ENCODE measurements at regions not wholly inside any gene's neighbourhood (a gene's known extent, or its start where the extent isn't known, plus 50 kb on each side); places are given as distances from the start of the nearest gene placed in this dataset.

- H2AFZ ChIP-seq (ENCODE audit: low read length): no peak overlapping the region
- no peak for TF ChIP-seq CTCF (conservative IDR thresholded peaks at IDR 0.05 in 1 of 2, IDR thresholded peaks at IDR 0.05 in 1 of 2; ENCODE audit: low read depth in 1 of 2, low read length in 2 of 2)
- TF ChIP-seq EZH2 (IDR thresholded peaks at IDR 0.05; ENCODE audit: low read length, missing control alignments): no peak
- H3K4me1 ChIP-seq (ENCODE audit: control insufficient read depth, extremely low read depth, insufficient read depth, low read length): no peaks in the 10 kb centered on the region
- no peak for DNase-seq (ENCODE audit: low read depth in 2 of 2)
- H3K4me2 ChIP-seq (ENCODE audit: extremely low read depth, insufficient read depth, low read length): no peak overlapping the region
- no peak overlapping the region for H3K9ac ChIP-seq (ENCODE audit: insufficient read depth, low read length)
- no peaks in the 10 kb centered on the region for H3K36me3 ChIP-seq (ENCODE audit: control insufficient read depth, insufficient read depth, low read length)
- H3K79me2 ChIP-seq (ENCODE audit: control insufficient read depth, insufficient read depth, low read length): no peaks in the 10 kb centered on the region
- H3K9me3 ChIP-seq (ENCODE audit: control insufficient read depth, insufficient read depth, low read depth, low read length): no peaks in the 10 kb centered on the region
- no peak overlapping the region for H3K27ac ChIP-seq (ENCODE audit: insufficient read depth, low read length)
- no peaks in the 10 kb centered on the region for H4K20me1 ChIP-seq (ENCODE audit: control insufficient read depth, extremely low read depth, insufficient read depth, low read length)
- no peaks in the 10 kb centered on the region for H3K27me3 ChIP-seq (ENCODE audit: control insufficient read depth, insufficient read depth, low read length)
- no peak overlapping the region for H3K4me3 ChIP-seq (replicated peaks in 1 of 4; ENCODE audit: control extremely low read depth in 1 of 4, insufficient read depth in 1 of 4, low read depth in 3 of 4, low read length in 4 of 4)
These were observed 2379.9 kb downstream of the ARAP2 start for GRCh38 chr4:33864290-33864859.

- no peaks in the 10 kb centered on the region for H3K9me3 ChIP-seq (ENCODE audit: control insufficient read depth, insufficient read depth, low read depth, low read length)
- H3K27me3 ChIP-seq (ENCODE audit: control insufficient read depth, insufficient read depth, low read length): no peaks in the 10 kb centered on the region
- no peaks in the 10 kb centered on the region for H4K20me1 ChIP-seq (ENCODE audit: control insufficient read depth, extremely low read depth, insufficient read depth, low read length)
- H3K36me3 ChIP-seq (ENCODE audit: control insufficient read depth, insufficient read depth, low read length): no peaks in the 10 kb centered on the region
- H3K79me2 ChIP-seq (ENCODE audit: control insufficient read depth, insufficient read depth, low read length): no peaks in the 10 kb centered on the region
- no peak overlapping the region for H2AFZ ChIP-seq (ENCODE audit: low read length)
- no peaks in the 10 kb centered on the region for H3K4me1 ChIP-seq (ENCODE audit: control insufficient read depth, extremely low read depth, insufficient read depth, low read length)
- H3K27ac ChIP-seq (ENCODE audit: insufficient read depth, low read length): no peak overlapping the region
- no peak for TF ChIP-seq CTCF (conservative IDR thresholded peaks at IDR 0.05 in 1 of 2, IDR thresholded peaks at IDR 0.05 in 1 of 2; ENCODE audit: low read depth in 1 of 2, low read length in 2 of 2)
- no peak for TF ChIP-seq EZH2 (IDR thresholded peaks at IDR 0.05; ENCODE audit: low read length, missing control alignments)
- no peak overlapping the region for H3K4me3 ChIP-seq (replicated peaks in 1 of 4; ENCODE audit: control extremely low read depth in 1 of 4, insufficient read depth in 1 of 4, low read depth in 3 of 4, low read length in 4 of 4)
- H3K4me2 ChIP-seq (ENCODE audit: extremely low read depth, insufficient read depth, low read length): no peak overlapping the region
- no peak for DNase-seq (ENCODE audit: low read depth in 2 of 2)
- no peak overlapping the region for H3K9ac ChIP-seq (ENCODE audit: insufficient read depth, low read length)
These were observed 2370.5 kb downstream of the ARAP2 start for GRCh38 chr4:33873791-33874190.

- no peak overlapping the region for H3K4me2 ChIP-seq (ENCODE audit: extremely low read depth, insufficient read depth, low read length)
- TF ChIP-seq EZH2 (IDR thresholded peaks at IDR 0.05; ENCODE audit: low read length, missing control alignments) (no peak), CTCF (conservative IDR thresholded peaks at IDR 0.05 in 1 of 2, IDR thresholded peaks at IDR 0.05 in 1 of 2; ENCODE audit: low read depth in 1 of 2, low read length in 2 of 2) (no peak)
- no peak overlapping the region for H3K9ac ChIP-seq (ENCODE audit: insufficient read depth, low read length)
- no peaks in the 10 kb centered on the region for H3K36me3 ChIP-seq (ENCODE audit: control insufficient read depth, insufficient read depth, low read length)
- H4K20me1 ChIP-seq (ENCODE audit: control insufficient read depth, extremely low read depth, insufficient read depth, low read length): no peaks in the 10 kb centered on the region
- no peak overlapping the region for H3K4me3 ChIP-seq (replicated peaks in 1 of 4; ENCODE audit: control extremely low read depth in 1 of 4, insufficient read depth in 1 of 4, low read depth in 3 of 4, low read length in 4 of 4)
- no peaks in the 10 kb centered on the region for H3K27me3 ChIP-seq (ENCODE audit: control insufficient read depth, insufficient read depth, low read length)
- no peaks in the 10 kb centered on the region for H3K4me1 ChIP-seq (ENCODE audit: control insufficient read depth, extremely low read depth, insufficient read depth, low read length)
- no peak overlapping the region for H3K27ac ChIP-seq (ENCODE audit: insufficient read depth, low read length)
- no peaks in the 10 kb centered on the region for H3K79me2 ChIP-seq (ENCODE audit: control insufficient read depth, insufficient read depth, low read length)
- no peak for DNase-seq (ENCODE audit: low read depth in 2 of 2)
- H3K9me3 ChIP-seq (ENCODE audit: control insufficient read depth, insufficient read depth, low read depth, low read length): no peaks in the 10 kb centered on the region
- H2AFZ ChIP-seq (ENCODE audit: low read length): no peak overlapping the region
These were observed 2365.6 kb downstream of the ARAP2 start for GRCh38 chr4:33878710-33879109.

Measured in fibroblast of lung (primary cell).